ENCODE measurements at regions not wholly inside any gene's neighbourhood (a gene's known extent, or its start where the extent isn't known, plus 50 kb on each side); places are given as distances from the start of the nearest gene placed in this dataset.

- DNase-seq, result no peak
Measured at GRCh38 chr5:168167338-168167737, 124.1 kb upstream of the WWC1 start.

- no peak for DNase-seq
Measured at GRCh38 chr5:168168978-168169698, 122.3 kb upstream of the WWC1 start.

GRCh38 chr5:168169791-168170190 lies 121.7 kb upstream of the WWC1 start:
- no peak for DNase-seq

DNA sequence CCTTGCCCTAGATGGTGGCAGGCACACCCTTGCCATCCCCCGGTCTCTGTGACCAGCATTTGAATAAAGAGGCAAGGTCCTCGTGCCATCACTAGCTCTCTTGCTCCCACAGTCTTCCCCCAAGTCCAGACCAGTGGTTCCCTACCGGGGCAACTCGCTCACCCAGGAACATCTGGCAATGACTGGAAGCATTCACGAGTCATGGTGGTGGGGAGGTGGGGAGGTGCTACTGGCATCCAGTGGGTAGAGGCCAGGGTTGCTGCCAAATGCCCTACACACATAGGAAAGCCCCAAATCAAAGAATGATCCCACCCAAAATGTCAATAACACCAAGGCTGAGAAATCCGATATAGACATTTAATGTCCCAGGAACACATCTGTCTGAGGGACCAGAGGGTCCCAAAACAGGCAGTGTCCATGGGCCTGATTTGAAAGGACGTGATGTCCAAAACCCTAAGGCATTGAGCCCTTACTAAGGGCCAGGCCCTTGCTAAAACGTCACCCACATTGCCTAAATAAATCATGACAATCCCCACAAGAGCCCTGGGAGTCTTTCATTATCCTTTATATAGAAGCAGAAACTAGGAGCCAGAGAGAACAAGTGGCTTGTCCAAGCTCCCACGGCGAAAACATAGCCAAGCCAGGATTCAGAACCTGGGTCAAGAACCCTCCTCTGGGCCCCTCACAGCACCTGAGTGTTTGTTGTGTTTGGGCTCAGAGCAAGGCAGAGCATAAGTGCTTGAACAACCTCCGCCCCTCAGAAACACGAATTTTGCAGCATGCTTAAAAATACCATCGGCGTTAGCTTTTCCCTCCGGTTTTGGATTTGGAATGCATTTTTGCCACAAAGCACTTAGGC lies 119.3 kb upstream of the WWC1 start:
- DNase-seq, result no peak

DNA sequence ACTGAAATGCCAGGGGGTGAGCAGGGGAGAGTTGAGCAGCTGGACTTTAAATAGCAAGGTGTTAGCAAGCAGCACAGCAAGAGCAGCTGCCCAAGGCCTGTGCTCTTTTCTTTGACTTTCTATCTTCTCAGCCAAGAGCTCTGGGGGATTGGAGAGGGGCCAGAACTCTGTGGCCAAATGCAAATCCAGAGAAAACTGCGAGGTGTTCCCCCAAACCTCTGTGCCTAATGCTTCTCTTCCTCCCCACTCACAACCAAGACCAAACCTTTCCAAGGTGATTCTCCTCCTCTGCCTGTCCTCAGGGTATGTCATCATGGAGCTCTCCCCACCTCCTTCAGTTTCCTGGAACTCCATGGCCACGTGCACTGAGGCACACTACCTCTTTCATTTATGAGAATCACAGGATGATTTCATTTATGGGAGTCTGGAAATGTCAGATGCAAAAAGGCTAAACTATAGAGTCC lies 118.7 kb upstream of the WWC1 start:
- no peak for DNase-seq

DNA sequence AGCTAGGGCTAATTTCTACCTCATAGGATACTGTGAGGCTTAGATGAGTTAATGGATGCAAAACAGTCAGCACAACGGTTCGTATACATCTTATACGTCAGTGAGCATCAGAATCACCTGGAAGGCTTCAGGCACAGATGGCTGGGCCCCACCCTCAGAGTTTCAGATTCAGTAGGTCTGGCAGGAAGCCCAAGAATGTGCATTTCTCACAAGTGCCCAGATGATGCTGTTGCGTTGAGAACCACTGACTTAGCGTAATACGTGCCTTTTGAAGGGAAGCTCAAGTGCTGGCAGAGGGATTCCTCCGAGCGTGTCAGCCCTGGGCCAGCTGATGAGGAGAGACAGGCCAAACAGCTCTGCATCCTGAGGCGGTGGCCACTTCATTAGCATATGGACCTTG lies 117.1 kb upstream of the WWC1 start:
- DNase-seq, result no peak

DNA sequence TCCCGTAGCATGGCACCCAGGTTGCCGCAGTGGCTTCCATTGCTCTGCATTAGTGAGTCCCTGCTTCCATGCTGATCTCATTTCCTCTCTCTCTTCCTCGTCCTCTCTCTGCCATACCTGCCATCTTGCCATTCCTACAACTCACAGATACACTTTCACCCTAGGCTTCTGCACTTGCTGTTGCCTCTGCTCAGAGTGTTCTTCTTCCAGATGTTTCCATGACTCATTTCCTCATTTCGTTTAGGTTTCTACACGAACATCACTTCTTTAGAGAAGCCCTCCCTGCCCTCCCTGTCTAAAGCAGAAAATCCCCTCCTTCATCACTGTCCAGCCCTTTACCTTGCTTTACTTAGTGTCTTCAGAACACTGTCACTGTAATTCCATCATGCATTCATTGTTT lies 115.2 kb upstream of the WWC1 start:
- DNase-seq, result no peak

GRCh38 chr5:168176941-168177340 lies 114.5 kb upstream of the WWC1 start:
- DNase-seq, result no peak

- DNase-seq, result no peak
Measured at GRCh38 chr5:168177831-168178450, 113.5 kb upstream of the WWC1 start.

DNA sequence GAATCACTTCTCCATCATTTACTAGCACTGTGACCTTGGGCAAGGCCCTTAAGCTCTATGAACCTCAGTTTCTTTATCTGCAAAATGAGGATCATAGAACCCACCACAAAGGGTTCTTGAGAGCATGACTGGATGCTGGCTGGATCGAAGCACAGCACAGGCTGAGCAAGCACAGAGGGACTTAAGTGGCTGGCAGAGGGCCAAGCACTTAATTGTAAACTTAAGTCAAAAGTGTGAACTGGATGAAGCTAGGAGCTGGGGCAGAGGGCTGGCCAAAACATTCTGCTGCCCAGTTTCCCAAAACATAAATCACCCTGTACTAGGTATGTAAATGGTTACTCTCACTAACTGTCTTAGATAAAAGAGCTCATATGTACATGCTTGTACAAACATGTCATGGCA lies 112.3 kb upstream of the WWC1 start:
- no peak for DNase-seq

DNA sequence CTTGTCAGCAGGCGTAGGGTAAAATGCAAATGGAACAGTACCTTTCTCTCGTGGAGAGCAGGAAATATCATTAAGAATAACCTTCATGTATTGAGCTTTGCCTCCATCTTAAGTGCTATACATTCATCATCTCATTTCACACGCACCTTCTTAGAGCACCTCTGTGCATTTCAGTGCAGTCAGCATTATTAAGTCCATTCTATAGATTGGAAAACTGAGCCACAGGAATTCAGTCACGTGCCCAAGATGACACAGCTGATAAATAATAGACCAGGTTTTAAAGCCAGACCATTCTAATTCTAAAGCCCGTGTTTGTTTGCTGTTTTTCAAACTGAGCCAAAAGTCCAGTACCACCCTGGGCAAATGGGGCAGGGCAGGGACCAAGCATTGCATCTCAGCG lies 109.2 kb upstream of the WWC1 start:
- no peak for DNase-seq

GRCh38 chr5:168184103-168184502 lies 107.3 kb upstream of the WWC1 start:
- DNase-seq, result no peak

GRCh38 chr5:168186289-168187074 lies 105.0 kb upstream of the WWC1 start:
- DNase-seq, result no peak

- DNase-seq, result no peak
Measured at GRCh38 chr5:168187614-168188013, 103.8 kb upstream of the WWC1 start.

GRCh38 chr5:168188182-168188581 lies 103.3 kb upstream of the WWC1 start:
- no peak for DNase-seq

DNA sequence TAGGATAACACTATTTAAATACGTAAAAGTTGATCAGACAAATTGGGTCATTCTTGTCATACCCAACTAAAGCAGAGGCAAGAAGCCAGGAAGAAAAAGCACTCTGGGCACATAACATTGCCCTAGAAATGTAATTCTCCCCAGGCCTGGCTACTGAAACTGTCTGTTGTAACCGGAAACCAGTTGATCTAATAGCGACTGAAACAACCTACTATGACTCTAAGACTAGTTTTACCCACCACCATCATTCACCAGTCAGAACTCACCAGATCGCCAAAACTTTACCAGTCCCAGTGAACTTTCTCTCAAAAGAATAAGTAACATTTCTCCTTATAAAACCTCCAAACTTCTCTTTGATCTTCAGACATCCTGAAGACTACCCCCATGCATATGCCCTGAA lies 99.3 kb upstream of the WWC1 start:
- DNase-seq, result no peak

GRCh38 chr5:168193493-168194250 lies 97.8 kb upstream of the WWC1 start:
- no peak for DNase-seq

GRCh38 chr5:168195110-168195509 lies 96.3 kb upstream of the WWC1 start:
- no peak for DNase-seq

DNA sequence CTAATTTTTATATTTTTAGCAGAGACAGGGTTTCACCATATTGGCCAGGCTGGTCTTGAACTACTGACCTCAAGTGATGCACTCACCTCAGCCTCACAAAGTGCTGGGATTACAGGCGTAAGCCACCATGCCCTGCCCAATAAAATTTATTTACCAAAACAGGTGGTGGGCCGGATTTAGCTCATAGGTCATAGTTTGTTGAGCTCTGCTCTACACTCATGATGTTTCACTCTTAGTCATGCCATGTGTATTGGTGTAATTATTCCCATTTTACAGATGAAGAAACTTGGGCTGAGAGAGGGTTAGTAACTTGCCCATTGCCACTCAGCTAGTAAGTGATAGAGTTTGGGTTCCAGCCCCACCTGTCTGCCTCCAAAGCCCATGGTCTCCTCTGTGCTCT lies 93.1 kb upstream of the WWC1 start:
- no peak for DNase-seq

- DNase-seq, result no peak
Measured at GRCh38 chr5:168202996-168203395, 88.4 kb upstream of the WWC1 start.

DNA sequence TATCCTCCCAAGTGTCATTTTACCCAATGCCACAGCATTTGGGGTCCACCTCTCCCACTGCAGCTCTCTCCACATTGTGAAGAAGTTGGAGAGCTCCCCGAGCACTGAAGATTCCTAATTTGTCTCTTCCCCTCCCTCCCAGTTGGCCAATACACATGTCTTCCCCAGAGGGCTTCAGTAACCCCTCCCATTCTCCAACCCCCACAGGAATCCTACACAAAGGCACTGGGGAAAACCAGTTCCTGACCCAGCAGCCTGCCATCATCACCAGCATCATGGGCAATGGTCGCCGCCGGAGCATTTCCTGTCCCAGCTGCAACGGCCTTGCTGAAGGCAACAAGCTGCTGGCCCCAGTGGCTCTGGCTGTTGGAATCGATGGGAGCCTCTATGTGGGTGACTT lies 87.3 kb upstream of the WWC1 start:
- no peak for DNase-seq

DNA sequence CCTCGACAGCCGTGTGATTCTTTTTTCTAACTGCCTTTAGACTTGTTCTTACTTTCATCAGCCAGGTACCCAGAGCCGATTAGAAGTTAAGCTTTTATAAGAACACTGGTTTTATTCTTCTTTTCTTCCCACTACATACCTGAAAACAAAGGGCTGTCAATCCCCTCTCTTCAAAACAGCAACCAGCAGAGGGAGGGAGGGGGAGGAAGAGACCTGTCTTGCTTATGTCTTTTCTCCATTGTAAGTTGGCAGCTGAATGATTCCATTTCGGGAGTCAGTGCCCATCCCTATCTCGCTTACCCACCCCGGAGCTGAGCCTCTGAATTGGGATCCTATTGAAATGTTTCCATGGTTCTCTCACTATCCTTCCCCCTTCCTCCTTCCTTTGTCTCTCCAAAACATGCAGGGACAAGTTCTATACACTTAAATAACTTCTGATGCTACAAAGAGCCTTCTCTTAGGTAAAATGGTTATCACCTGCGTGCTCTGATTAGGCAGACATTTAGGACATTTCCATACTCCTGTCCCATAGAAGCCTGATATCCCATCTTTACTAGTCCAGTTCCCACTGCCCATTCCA lies 83.9 kb upstream of the WWC1 start:
- DNase-seq, result no peak
